Lower leg skin (tissue), 3 donors: ENCODE measurements at regions not wholly inside any gene's neighbourhood (a gene's known extent, or its start where the extent isn't known, plus 50 kb on each side); places are given as distances from the start of the nearest gene placed in this dataset.

ENCODE experiments used
- CTCF ChIP-seq, 3 donors: fragments of 450-650 bp; IDR thresholded peaks; one replicate each; pipeline ENCODE4 v1.5.1; 2016; ENCODE audit warnings: antibody characterized with exemption in 3 of 3, mild to moderate bottlenecking in 3 of 3, moderate library complexity in 2 of 3
- POLR2A ChIP-seq, 2 donors: fragments of 450-650 bp; IDR thresholded peaks; one replicate each; pipeline ENCODE4 v1.6.1; 2016 to 2017; ENCODE audit warnings: antibody characterized with exemption in 2 of 2, mild to moderate bottlenecking in 1 of 2, moderate library complexity in 1 of 2

- TF ChIP-seq CTCF (IDR thresholded peaks at IDR 0.05): no peak
- no peak for TF ChIP-seq POLR2A (IDR thresholded peaks at IDR 0.05)
These were observed 220.3 kb downstream of the SEC23IP start for GRCh38 chr10:120112809-120113208.
